GM19025 (cell line): ENCODE measurements at regions not wholly inside any gene's neighbourhood (a gene's known extent, or its start where the extent isn't known, plus 50 kb on each side); places are given as distances from the start of the nearest gene placed in this dataset.

ENCODE experiments used
- ATAC-seq: cut with Tn5 transposase; IDR thresholded peaks from one replicate; pipeline ENCODE4 v1.9.1; 2021; ENCODE audit warnings: mild to moderate bottlenecking, low read depth, moderate library complexity; ENCODE audit not compliant: unreplicated experiment

DNA sequence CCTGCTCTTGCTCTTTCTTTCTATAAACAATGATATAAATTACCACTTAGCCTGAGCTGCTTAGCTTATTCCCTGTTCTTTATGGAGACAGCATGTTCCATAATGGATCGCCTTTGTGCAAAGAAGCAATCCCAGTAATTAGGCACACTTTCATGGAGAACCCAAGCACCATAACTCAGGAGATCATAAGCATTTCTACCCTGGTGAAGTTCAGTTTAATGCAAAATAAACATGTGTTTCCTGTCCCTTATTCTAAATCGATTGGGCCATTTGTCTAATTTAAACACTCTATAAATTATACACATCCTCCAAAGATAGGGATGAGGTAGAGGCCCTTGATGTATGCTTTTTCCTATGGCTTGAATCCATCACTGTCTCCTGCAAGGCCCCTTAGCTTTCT lies 75.8 kb upstream of the TMEM72 start:
- ATAC-seq: no peak

DNA sequence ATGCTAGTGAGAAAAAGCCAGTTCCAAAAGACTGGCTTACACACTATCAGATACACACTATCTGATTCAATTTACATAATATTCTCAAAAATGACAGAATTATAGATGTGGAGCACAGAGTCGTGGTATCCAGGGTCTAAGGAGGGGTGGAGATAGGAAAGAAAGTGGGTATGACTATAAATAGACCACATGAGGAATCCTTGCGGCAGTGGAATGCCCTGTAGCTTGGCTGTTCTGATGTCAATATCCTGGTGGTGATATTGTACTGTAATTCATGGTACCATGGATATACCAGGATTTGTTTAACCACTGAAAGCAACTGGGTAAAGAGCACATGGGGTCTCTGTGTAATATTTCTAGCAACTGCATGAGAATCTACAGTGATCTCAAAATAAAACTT lies 67.7 kb upstream of the TMEM72 start:
- no peak for ATAC-seq

GRCh38 chr10:44845361-44846175 lies 65.6 kb upstream of the TMEM72 start:
- no peak for ATAC-seq

- no peak for ATAC-seq
Observed at GRCh38 chr10:44847110-44847509, 64.0 kb upstream of the TMEM72 start.

GRCh38 chr10:44848211-44848610 lies 62.9 kb upstream of the TMEM72 start:
- no peak for ATAC-seq

GRCh38 chr10:44849936-44850335 lies 61.2 kb upstream of the TMEM72 start:
- ATAC-seq: no peak

DNA sequence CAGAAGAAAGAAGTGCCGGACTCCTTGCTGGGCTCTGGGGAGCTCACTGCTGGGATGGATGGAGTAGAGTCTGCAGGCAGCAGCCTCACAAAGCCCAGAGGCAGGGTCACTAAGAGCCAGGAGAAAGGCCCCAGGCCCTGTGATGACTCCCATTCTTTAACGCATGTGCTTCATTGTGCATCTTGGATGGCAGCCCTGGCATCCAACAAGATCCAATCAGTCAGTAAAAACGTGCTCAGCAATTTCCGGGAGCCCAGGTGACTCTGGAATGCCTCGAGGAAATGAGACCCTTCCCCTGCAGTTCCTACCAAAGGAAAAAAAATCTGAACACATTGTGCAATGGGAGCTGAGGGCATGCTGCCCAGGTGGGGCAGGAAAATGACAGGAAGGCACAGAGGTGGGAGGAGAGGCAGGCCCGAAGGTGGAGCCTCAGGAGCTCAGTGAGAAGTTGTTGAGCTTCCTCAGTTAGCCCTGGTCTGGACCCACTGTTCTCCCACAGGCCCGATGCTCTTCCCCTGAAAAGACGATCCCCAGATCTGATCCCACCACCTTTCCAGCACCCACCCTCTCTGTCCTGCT lies 60.7 kb upstream of the TMEM72 start:
- ATAC-seq: no peak

- no peak for ATAC-seq
Observed at GRCh38 chr10:44851413-44851812, 59.7 kb upstream of the TMEM72 start.

- ATAC-seq: no peak
Observed at GRCh38 chr10:44851881-44852280, 59.3 kb upstream of the TMEM72 start.

DNA sequence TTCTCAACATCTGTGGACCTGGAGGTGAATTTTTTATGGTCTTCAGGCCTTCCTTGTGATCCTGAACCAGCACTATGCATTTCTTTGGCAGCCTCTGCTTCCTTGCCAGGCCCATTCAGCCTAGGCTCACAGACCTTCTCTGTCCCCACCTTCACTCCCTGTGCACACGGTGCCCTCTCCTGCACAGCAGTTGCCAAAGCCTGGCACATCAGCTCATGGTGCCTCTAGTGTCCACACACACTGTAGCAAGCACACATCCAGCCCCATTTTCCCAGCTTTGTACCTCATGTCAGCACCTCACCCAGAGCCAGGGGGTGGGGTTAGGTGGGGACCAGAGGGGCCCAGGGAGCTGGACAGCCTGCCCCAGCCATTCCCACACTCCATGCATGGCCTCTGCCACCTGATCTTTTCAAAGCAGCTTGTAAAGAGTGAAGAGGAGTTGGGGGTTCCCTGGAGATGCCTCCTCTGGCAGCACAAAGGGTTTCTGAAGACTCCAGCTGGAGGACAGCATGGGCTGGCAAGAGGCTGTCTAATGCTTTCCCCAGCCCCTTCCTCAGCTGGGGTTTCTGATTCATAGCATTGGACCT lies 57.9 kb upstream of the TMEM72 start:
- no peak for ATAC-seq

DNA sequence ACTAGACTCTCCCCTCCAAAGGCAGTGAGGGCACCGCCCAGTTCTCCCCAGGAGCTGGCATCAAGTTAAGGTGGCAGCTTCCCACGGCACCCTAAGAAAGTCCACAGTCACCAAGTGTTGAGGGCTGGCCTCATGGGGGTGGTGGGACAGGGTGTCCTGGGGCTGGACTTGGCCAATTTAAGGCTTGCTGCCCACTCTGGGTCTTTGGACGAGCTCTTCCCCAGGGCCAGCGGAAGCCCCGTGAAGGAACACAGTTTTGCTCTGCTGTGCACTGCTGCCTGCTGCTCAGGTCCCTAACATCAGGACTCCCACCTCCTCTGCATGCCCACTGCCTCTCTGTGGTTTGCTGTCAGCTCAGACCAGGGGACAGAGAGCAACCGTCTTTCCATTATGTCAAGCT lies 57.3 kb upstream of the TMEM72 start:
- no peak for ATAC-seq

- ATAC-seq: no peak
Observed at GRCh38 chr10:44854693-44855350, 56.3 kb upstream of the TMEM72 start.

- ATAC-seq: no peak
Observed at GRCh38 chr10:44856696-44857095, 54.4 kb upstream of the TMEM72 start.

GRCh38 chr10:44857363-44858016 lies 53.6 kb upstream of the TMEM72 start:
- no peak for ATAC-seq

GRCh38 chr10:44858017-44858371 lies 53.1 kb upstream of the TMEM72 start:
- ATAC-seq: no peak

- ATAC-seq: no peak
Observed at GRCh38 chr10:44858988-44859387, 52.1 kb upstream of the TMEM72 start.

- ATAC-seq: no peak
Observed at GRCh38 chr10:44859546-44860285, 51.4 kb upstream of the TMEM72 start.

DNA sequence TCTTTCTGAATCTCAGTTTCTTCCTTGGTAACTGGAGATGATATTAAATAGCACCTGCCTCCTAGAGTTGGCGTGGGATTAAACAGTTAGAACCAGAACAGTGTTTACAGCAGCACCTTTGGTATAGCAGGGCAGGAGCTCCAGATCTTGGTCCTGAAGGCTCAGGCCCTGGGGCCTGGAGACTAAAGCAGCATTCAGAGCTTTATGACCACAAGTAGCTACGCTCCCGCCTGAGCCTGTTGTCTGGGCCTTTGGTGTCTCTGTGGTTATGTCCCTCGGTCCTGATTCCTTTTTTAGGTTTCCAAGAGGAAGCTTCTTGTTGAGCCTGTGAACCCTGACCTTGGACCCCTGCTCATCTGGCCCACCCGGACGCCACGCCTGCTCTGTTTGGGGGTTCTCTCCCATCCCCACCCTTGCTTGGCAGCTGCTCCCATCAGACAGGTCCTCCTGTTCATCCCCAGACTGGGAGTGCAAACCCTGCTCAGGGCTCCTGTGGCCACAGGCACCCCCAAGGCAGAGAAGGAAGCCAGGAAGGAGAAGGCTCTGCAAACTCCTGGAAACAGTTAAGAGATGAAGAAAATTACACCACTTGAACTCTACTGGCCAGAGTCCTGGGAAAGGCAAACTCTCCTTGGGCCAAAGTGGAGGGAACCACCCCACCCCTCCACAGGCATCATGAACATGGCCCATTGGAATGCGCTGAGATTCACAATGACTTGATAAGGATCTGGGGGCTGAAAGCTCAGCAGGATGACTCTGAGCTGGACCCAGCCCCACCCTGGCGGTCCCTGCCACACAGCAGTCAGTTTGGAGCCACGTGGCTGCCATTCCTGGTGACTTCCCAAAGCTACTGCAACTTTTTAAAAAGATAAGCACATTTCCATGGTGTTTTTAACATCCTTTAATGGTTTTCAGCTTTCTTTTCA lies 50.1 kb upstream of the TMEM72 start:
- no peak for ATAC-seq
